HEK293 (cell line): ENCODE measurements at regions not wholly inside any gene's neighbourhood (a gene's known extent, or its start where the extent isn't known, plus 50 kb on each side); places are given as distances from the start of the nearest gene placed in this dataset.
"Not testable (repeated sequence)": the region's sequence is repeated elsewhere in the genome, so short reads cannot be mapped to it uniquely, and the experiment has no call there.

Experiments used
- IKZF3 ChIP-seq: fragments of 450-650 bp; IDR thresholded peaks from 2 replicates; pipeline ENCODE4 v1.5.0; 2018; ENCODE audit warnings: missing biosample characterization, mild to moderate bottlenecking, missing genetic modification characterization, moderate library complexity
- MEIS1 ChIP-seq: sonication (generic); formaldehyde crosslinking; IDR thresholded peaks from 2 replicates; pipeline ENCODE4 v1.8.1; 2022; ENCODE audit warnings: missing genetic modification reagents, mild to moderate bottlenecking, borderline replicate concordance
- ZNF10 ChIP-seq: fragments of 450-650 bp; formaldehyde crosslinking; IDR thresholded peaks from 2 replicates; pipeline ENCODE4 v1.5.1; 2017; ENCODE audit warnings: missing biosample characterization, missing genetic modification characterization
- ZNF138 ChIP-seq: fragments of 450-650 bp; formaldehyde crosslinking; IDR thresholded peaks from 2 replicates; pipeline ENCODE4 v1.5.1; 2016; ENCODE audit warnings: missing biosample characterization, missing genetic modification characterization, borderline replicate concordance
- ZNF140 ChIP-seq: fragments of 450-650 bp; formaldehyde crosslinking; IDR thresholded peaks from 2 replicates; pipeline ENCODE4 v1.5.1; 2016; ENCODE audit warnings: missing biosample characterization, missing genetic modification characterization
- ZNF239 ChIP-seq: fragments of 450-650 bp; formaldehyde crosslinking; IDR thresholded peaks from 2 replicates; pipeline ENCODE4 v1.5.1; 2016; ENCODE audit warnings: missing biosample characterization, missing genetic modification characterization
- ZNF24 ChIP-seq: fragments of 450-650 bp; formaldehyde crosslinking; IDR thresholded peaks from 2 replicates; pipeline ENCODE4 v1.5.1; 2016; ENCODE audit warnings: missing biosample characterization, missing genetic modification characterization
- ZNF596 ChIP-seq: fragments of 450-650 bp; IDR thresholded peaks from 2 replicates; pipeline ENCODE4 v1.5.0; 2018; ENCODE audit warnings: missing biosample characterization, mild to moderate bottlenecking, missing genetic modification characterization, moderate library complexity
- ZNF843 ChIP-seq: fragments of 450-650 bp; formaldehyde crosslinking; IDR thresholded peaks from 2 replicates; pipeline ENCODE4 v1.5.1; 2016; ENCODE audit warnings: missing biosample characterization, missing genetic modification characterization
- TF ChIP-seq, protein P1 (sequence below): fragments of 450-650 bp; formaldehyde crosslinking; IDR thresholded peaks from 2 replicates; pipeline ENCODE4 v1.5.1; 2016; ENCODE audit warnings: missing biosample characterization, missing genetic modification characterization
- TF ChIP-seq, protein P2 (sequence below): fragments of 450-650 bp; formaldehyde crosslinking; IDR thresholded peaks from 2 replicates; pipeline ENCODE4 v1.5.1; 2016; ENCODE audit warnings: missing biosample characterization, missing genetic modification characterization
- TF ChIP-seq, protein P3 (sequence below): fragments of 450-650 bp; formaldehyde crosslinking; IDR thresholded peaks from 2 replicates; pipeline ENCODE4 v1.5.1; 2016; ENCODE audit warnings: missing biosample characterization, missing genetic modification characterization
- TF ChIP-seq, protein P4 (sequence below): fragments of 450-650 bp; formaldehyde crosslinking; IDR thresholded peaks from 2 replicates; pipeline ENCODE4 v1.5.1; 2016; ENCODE audit warnings: missing biosample characterization, missing genetic modification characterization
- TF ChIP-seq, protein P5 (sequence below): fragments of 450-650 bp; IDR thresholded peaks from 2 replicates; pipeline ENCODE4 v1.5.1; 2018; ENCODE audit warnings: missing biosample characterization, missing genetic modification characterization

DNA sequence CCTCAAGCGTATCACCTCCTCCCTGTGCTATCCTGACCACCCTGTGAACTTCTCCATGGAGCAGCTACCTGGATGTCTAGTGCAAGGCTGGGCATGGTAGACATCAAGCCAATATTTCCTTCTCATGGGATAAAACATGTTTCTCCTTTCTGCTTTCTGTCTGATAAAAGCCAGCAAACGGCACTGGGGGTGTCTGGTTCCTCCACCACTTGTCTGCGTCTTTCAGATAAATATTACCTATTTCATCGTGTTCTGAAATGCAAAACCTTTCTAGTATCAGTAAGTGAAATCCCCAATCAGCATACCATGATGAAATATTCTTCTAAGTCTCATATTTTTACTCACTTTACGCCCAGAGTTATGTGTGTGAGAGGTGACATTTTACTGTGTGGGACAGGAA is 340.2 kb downstream of the BCL2L11 start:
- TF ChIP-seq ZNF138; ZNF239 (tag by site-specific recombination); IKZF3 (tag by site-specific recombination); ZNF596 (tag by site-specific recombination); ZNF140 (tag by site-specific recombination); ZNF24; ZNF843; ZNF10 (tag by site-specific recombination); MEIS1: not testable (repeated sequence)
- TF ChIP-seq, protein P1, sequence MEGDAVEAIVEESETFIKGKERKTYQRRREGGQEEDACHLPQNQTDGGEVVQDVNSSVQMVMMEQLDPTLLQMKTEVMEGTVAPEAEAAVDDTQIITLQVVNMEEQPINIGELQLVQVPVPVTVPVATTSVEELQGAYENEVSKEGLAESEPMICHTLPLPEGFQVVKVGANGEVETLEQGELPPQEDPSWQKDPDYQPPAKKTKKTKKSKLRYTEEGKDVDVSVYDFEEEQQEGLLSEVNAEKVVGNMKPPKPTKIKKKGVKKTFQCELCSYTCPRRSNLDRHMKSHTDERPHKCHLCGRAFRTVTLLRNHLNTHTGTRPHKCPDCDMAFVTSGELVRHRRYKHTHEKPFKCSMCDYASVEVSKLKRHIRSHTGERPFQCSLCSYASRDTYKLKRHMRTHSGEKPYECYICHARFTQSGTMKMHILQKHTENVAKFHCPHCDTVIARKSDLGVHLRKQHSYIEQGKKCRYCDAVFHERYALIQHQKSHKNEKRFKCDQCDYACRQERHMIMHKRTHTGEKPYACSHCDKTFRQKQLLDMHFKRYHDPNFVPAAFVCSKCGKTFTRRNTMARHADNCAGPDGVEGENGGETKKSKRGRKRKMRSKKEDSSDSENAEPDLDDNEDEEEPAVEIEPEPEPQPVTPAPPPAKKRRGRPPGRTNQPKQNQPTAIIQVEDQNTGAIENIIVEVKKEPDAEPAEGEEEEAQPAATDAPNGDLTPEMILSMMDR (tag by site-specific recombination): not testable (repeated sequence)
- TF ChIP-seq, protein P2, sequence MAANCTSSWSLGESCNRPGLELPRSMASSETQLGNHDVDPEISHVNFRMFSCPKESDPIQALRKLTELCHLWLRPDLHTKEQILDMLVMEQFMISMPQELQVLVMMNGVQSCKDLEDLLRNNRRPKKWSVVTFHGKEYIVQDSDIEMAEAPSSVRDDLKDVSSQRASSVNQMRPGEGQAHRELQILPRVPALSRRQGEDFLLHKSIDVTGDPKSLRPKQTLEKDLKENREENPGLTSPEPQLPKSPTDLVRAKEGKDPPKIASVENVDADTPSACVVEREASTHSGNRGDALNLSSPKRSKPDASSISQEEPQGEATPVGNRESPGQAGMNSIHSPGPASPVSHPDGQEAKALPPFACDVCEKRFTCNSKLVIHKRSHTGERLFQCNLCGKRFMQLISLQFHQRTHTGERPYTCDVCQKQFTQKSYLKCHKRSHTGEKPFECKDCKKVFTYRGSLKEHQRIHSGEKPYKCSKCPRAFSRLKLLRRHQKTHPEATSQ: not testable (repeated sequence)
- TF ChIP-seq, protein P3, sequence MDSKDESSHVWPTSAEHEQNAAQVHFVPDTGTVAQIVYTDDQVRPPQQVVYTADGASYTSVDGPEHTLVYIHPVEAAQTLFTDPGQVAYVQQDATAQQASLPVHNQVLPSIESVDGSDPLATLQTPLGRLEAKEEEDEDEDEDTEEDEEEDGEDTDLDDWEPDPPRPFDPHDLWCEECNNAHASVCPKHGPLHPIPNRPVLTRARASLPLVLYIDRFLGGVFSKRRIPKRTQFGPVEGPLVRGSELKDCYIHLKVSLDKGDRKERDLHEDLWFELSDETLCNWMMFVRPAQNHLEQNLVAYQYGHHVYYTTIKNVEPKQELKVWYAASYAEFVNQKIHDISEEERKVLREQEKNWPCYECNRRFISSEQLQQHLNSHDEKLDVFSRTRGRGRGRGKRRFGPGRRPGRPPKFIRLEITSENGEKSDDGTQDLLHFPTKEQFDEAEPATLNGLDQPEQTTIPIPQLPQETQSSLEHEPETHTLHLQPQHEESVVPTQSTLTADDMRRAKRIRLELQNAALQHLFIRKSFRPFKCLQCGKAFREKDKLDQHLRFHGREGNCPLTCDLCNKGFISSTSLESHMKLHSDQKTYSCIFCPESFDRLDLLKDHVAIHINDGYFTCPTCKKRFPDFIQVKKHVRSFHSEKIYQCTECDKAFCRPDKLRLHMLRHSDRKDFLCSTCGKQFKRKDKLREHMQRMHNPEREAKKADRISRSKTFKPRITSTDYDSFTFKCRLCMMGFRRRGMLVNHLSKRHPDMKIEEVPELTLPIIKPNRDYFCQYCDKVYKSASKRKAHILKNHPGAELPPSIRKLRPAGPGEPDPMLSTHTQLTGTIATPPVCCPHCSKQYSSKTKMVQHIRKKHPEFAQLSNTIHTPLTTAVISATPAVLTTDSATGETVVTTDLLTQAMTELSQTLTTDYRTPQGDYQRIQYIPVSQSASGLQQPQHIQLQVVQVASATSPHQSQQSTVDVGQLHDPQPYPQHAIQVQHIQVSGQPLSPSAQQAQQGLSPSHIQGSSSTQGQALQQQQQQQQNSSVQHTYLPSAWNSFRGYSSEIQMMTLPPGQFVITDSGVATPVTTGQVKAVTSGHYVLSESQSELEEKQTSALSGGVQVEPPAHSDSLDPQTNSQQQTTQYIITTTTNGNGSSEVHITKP (tag by site-specific recombination): not testable (repeated sequence)
- TF ChIP-seq, protein P4, sequence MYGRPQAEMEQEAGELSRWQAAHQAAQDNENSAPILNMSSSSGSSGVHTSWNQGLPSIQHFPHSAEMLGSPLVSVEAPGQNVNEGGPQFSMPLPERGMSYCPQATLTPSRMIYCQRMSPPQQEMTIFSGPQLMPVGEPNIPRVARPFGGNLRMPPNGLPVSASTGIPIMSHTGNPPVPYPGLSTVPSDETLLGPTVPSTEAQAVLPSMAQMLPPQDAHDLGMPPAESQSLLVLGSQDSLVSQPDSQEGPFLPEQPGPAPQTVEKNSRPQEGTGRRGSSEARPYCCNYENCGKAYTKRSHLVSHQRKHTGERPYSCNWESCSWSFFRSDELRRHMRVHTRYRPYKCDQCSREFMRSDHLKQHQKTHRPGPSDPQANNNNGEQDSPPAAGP (tag by site-specific recombination): not testable (repeated sequence)
- TF ChIP-seq, protein P5, sequence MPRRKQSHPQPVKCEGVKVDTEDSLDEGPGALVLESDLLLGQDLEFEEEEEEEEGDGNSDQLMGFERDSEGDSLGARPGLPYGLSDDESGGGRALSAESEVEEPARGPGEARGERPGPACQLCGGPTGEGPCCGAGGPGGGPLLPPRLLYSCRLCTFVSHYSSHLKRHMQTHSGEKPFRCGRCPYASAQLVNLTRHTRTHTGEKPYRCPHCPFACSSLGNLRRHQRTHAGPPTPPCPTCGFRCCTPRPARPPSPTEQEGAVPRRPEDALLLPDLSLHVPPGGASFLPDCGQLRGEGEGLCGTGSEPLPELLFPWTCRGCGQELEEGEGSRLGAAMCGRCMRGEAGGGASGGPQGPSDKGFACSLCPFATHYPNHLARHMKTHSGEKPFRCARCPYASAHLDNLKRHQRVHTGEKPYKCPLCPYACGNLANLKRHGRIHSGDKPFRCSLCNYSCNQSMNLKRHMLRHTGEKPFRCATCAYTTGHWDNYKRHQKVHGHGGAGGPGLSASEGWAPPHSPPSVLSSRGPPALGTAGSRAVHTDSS: not testable (repeated sequence)
